HepG2 (cell line): ENCODE measurements at regions not wholly inside any gene's neighbourhood (a gene's known extent, or its start where the extent isn't known, plus 50 kb on each side); places are given as distances from the start of the nearest gene placed in this dataset.

Experiments
- ATAC-seq: fragments of 200-7000 bp; cut with Tn5 transposase; 3 replicates; pipeline ENCODE4 v1.9.1; 2020; ENCODE audit warnings: mild to moderate bottlenecking, moderate library complexity
- BruUV-seq: library from RNA; stranded (reverse); fragments of 400-500 nt; replicated peaks from 2 replicates; lab custom pipeline; 2021; lab: Mats Ljungman, UMichigan
- CTCF ChIA-PET: fragments of 300-600 bp; formaldehyde crosslinking; extraction: SDS; loops from one replicate; lab custom pipeline; 2021; ENCODE audit warnings: low total read pairs, inconsistent platforms, low intra/inter-chr PET ratio; lab: Yijun Ruan, JAX
- POLR2A ChIA-PET: fragments of 350-600 bp; sonication (Branson Sonifier 250); formaldehyde crosslinking; loops from one replicate; lab custom pipeline; 2020; ENCODE audit warnings: antibody characterized with exemption, inconsistent platforms; lab: Yijun Ruan, JAX
- DNase-seq: peaks from one replicate; pipeline ENCODE4 v3.0.0-alpha.2; 2015; ENCODE audit warnings: low spot score
- FAIRE-seq: peaks from 3 replicates; lab custom pipeline; 2011; peaks lifted over from hg19 to GRCh38; lab: Jason Lieb, UNC
- H2AFZ ChIP-seq: one replicate; pipeline ENCODE4 v1.6.1; 2011; ENCODE audit warnings: low read length, inconsistent platforms
- H3K27ac ChIP-seq: fragments of 300-600 bp; 3 replicates; pipeline ENCODE4 v1.8.0; 2011; ENCODE audit warnings: mixed run types, mild to moderate bottlenecking, mixed read lengths, low read length, inconsistent platforms; ENCODE audit not compliant: insufficient read depth; ENCODE audit errors: extremely low read length
- H3K27me3 ChIP-seq, 2 experiments: fragments of 200-600 bp in 1 of 2; 2 replicates in 1 of 2; 3 replicates in 1 of 2; pipeline versions ENCODE4 v1.6.0 to v1.8.0; 2011; ENCODE audit warnings: low read length in 2 of 2, mild to moderate bottlenecking in 2 of 2, moderate library complexity in 2 of 2, inconsistent platforms in 1 of 2; ENCODE audit not compliant: insufficient read depth in 2 of 2, control insufficient read depth in 1 of 2
- H3K36me3 ChIP-seq, 2 experiments: fragments of 200-600 bp in 1 of 2; replicated peaks in 1 of 2; 2 replicates in 1 of 2; 3 replicates in 1 of 2; pipeline versions ENCODE4 v1.5.1 to v1.8.0; 2011; ENCODE audit warnings: low read length in 2 of 2, inconsistent platforms in 1 of 2; ENCODE audit not compliant: insufficient read depth in 2 of 2, control insufficient read depth in 1 of 2
- H3K4me1 ChIP-seq: 2 replicates; pipeline ENCODE4 v1.5.1; 2012; ENCODE audit warnings: low read length, inconsistent platforms; ENCODE audit not compliant: insufficient read depth
- H3K4me2 ChIP-seq: 2 replicates; pipeline ENCODE4 v1.6.0; 2011; ENCODE audit warnings: low read depth, low read length, inconsistent platforms
- H3K4me3 ChIP-seq, 3 experiments: fragments of 200-600 bp in 1 of 3; sonication (generic), shearing (Covaris generic) in 1 of 3; replicated peaks in 1 of 3; 2 replicates each; pipeline ENCODE4 v1.5.1; 2011 to 2016; ENCODE audit warnings: low read length in 3 of 3, inconsistent platforms in 2 of 3, low read depth in 2 of 3, mild to moderate bottlenecking in 2 of 3, control low read depth in 1 of 3, mixed read lengths in 1 of 3; ENCODE audit not compliant: insufficient read depth in 1 of 3
- H3K79me2 ChIP-seq: one replicate; pipeline ENCODE4 v1.6.1; 2011; ENCODE audit warnings: low read length, inconsistent platforms; ENCODE audit not compliant: insufficient read depth
- H3K9ac ChIP-seq: 2 replicates; pipeline ENCODE4 v1.6.0; 2011; ENCODE audit warnings: mild to moderate bottlenecking, low read depth, low read length, inconsistent platforms; ENCODE audit not compliant: insufficient read depth
- H3K9me3 ChIP-seq: 2 replicates; pipeline ENCODE4 v1.5.1; 2012; ENCODE audit warnings: mild to moderate bottlenecking, low read length
- H4K20me1 ChIP-seq: 2 replicates; pipeline ENCODE4 v1.6.0; 2011; ENCODE audit warnings: inconsistent platforms, mild to moderate bottlenecking, low read length, moderate library complexity; ENCODE audit not compliant: insufficient read depth
- BCL6 ChIP-seq: IDR thresholded peaks from 2 replicates; pipeline ENCODE4 v1.6.1; 2016; ENCODE audit warnings: missing genetic modification reagents, missing compliant biosample characterization
- NFYB ChIP-seq: sonication (generic); formaldehyde crosslinking; IDR thresholded peaks from 2 replicates; pipeline ENCODE4 v1.4.0; 2020; ENCODE audit warnings: missing genetic modification reagents
- TCF12 ChIP-seq, 2 experiments: fragments of 450-650 bp in 1 of 2; sonication (generic) in 1 of 2; formaldehyde crosslinking in 1 of 2; IDR thresholded peaks; 2 replicates each; pipeline versions ENCODE4 v1.6.1 to v1.8.0; 2017 to 2022; ENCODE audit warnings: antibody characterized with exemption in 1 of 2, mild to moderate bottlenecking in 1 of 2, missing genetic modification reagents in 1 of 2, moderate library complexity in 1 of 2
- UBTF ChIP-seq: sonication (generic); formaldehyde crosslinking; IDR thresholded peaks from 2 replicates; pipeline ENCODE4 v1.4.0; 2020; ENCODE audit warnings: mild to moderate bottlenecking, missing genetic modification reagents
- ZBTB7A ChIP-seq: sonication (generic); formaldehyde crosslinking; IDR thresholded peaks from 2 replicates; pipeline ENCODE4 v1.8.0; 2022; ENCODE audit warnings: mild to moderate bottlenecking, missing genetic modification reagents
- ZFP36 ChIP-seq: fragments of 150-350 bp; IDR thresholded peaks from 2 replicates; pipeline ENCODE4 v1.6.1; 2018; ENCODE audit warnings: borderline replicate concordance, low read length, low read depth; ENCODE audit not compliant: partially characterized antibody
- ZFX ChIP-seq: sonication (generic); formaldehyde crosslinking; IDR thresholded peaks from 2 replicates; pipeline ENCODE4 v1.4.0; 2020; ENCODE audit warnings: mild to moderate bottlenecking, low read depth, missing genetic modification reagents, moderate library complexity
- ZFY ChIP-seq: sonication (generic); formaldehyde crosslinking; IDR thresholded peaks from 2 replicates; pipeline ENCODE4 v1.4.0; 2020; ENCODE audit warnings: missing genetic modification reagents
- ZNF407 ChIP-seq: sonication (generic); formaldehyde crosslinking; IDR thresholded peaks from one replicate; pipeline ENCODE4 v1.5.1; 2020; ENCODE audit warnings: mild to moderate bottlenecking, missing genetic modification reagents; ENCODE audit errors: not compliant biosample characterization
- WGBS: methylation state at CpG from one replicate; pipeline ENCODE4 v1.1.6; 2017; ENCODE audit warnings: low lambda C conversion rate; 5-methylcytosine and 5-hydroxymethylcytosine counted together
- in situ Hi-C: cut with HindIII; loops from 2 replicates; pipeline ENCODE4 v1.10.0; 2017; ENCODE audit warnings: low pct_unique_long_range_greater_than_20kb; ENCODE audit not compliant: extremely low pct_ligation_motif_present
- intact Hi-C: fragments of 100-400 bp; cut with micrococcal nuclease; formaldehyde crosslinking; loops from one replicate; pipeline ENCODE4 v1.10.0; 2022; ENCODE audit not compliant: unreplicated experiment

GRCh38 chr9:129283291-129283691, 105.2 kb upstream of the IER5L start (continued):
- TF ChIP-seq ZNF407 (CRISPR knock-in tag) (no peak), TCF12 (IDR thresholded peaks at IDR 0.05) (no peak), TCF12 (CRISPR knock-in tag; IDR thresholded peaks at IDR 0.05) (no peak)

- WGBS, result 2% methylated on average over 8 of the region's 15 CpGs
- ChIA-PET POLR2A (interaction anchor here (0.8 to 1.3 kb wide), 2 partner anchors 104 to 213 kb away, joined by 3 to 6 read pairs; partner anchors contain the start of gene IER5L), CTCF (no interaction called here)
- H3K79me2 ChIP-seq, result no peaks in the 10 kb centered on the region
- no peaks in the 10 kb centered on the region for H3K9me3 ChIP-seq
- FAIRE-seq (no peak), DNase-seq (peak; percentile 41), ATAC-seq (peak; percentile 52)
- H3K27ac ChIP-seq, result no peak overlapping the region
- no peaks in the 10 kb centered on the region for H3K36me3 ChIP-seq
- intact Hi-C loops, result no loop called here
- no peaks in the 10 kb centered on the region for H4K20me1 ChIP-seq
- peak overlapping the region; percentile 26 to 58 (median 39) for H3K4me3 ChIP-seq
- no TSS peak for BruUV-seq
- peaks cover 31% of the 10 kb centered on the region for H3K4me1 ChIP-seq
- 0 out of 2 replicates have a peak overlapping the region, but pooled peaks have one; percentile 6 for H3K9ac ChIP-seq
- no peak overlapping the region for H2AFZ ChIP-seq
- peak overlapping the region; percentile 77 for H3K4me2 ChIP-seq
- in situ Hi-C loops, result no loop called here
- peaks cover 0 to 31% of the 10 kb centered on the region in 2 experiments; a peak in 3 of 5 replicates for H3K27me3 ChIP-seq
- TF ChIP-seq ZFX (CRISPR knock-in tag) (peak; percentile 61), ZFP36 (no peak), ZBTB7A (CRISPR knock-in tag) (0 out of 2 replicates have a peak, but pooled peaks have one; percentile 48), BCL6 (CRISPR knock-in tag) (peak; percentile 79), NFYB (CRISPR knock-in tag) (no peak), ZFY (CRISPR knock-in tag) (peak; percentile 39; the same call in 1 of the 2 replicates), UBTF (peak; percentile 47; the same call in 1 of the 2 replicates)
Measured at GRCh38 chr9:129282731-129283211, 104.7 kb upstream of the IER5L start.
